ENCODE measurements at regions not wholly inside any gene's neighbourhood (a gene's known extent, or its start where the extent isn't known, plus 50 kb on each side); places are given as distances from the start of the nearest gene placed in this dataset.

- ChIA-PET CTCF (no interaction called here), POLR2A (no interaction called here)
- no peak for DNase-seq (ENCODE audit: extremely low spot score)
- TF ChIP-seq SUZ12 (IDR thresholded peaks at IDR 0.05) (no peak), L3MBTL2 (conservative IDR thresholded peaks at IDR 0.05) (no peak), ZNF384 (IDR thresholded peaks at IDR 0.05) (no peak), LEF1 (IDR thresholded peaks at IDR 0.05; ENCODE audit: borderline replicate concordance) (no peak)
Observed at GRCh38 chr5:117877731-117878130, 1110.6 kb downstream of the DTWD2 start.

DNA sequence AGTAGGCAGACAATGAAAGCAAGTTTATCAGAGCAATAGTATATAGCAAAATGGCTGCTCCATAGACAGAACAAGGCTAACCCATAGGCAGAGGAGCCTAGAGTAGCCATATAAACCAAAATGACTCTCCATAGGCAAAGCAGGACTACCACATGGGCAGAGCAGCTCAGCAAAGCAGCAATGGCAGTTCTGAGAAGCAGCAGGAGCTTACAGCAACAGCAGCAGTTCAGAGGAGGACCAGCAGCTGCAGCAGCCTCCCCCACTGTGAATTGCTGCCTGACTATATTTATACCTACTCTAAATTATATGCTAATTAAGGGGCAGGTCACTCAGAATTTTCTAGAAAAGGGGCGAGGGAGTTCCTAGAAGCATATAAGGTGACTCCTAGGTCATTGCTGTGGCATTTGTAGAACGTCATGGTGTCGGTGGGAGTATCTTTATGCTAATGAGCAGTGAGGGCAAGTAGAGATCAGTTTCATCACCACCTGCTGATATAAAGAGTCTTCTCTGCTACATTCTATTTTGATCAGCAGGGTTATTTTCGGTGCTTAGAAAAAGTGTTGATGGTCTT is 1115.5 kb downstream of the DTWD2 start:
- peak; percentile 5 for DNase-seq (ENCODE audit: extremely low spot score)
- CTCF ChIA-PET = no interaction called here
- POLR2A ChIA-PET = no interaction called here
- TF ChIP-seq NFRKB (IDR thresholded peaks at IDR 0.05) = no peak
- TF ChIP-seq LEF1 (IDR thresholded peaks at IDR 0.05; ENCODE audit: borderline replicate concordance) = no peak
- no peak for TF ChIP-seq FOXA1 (IDR thresholded peaks at IDR 0.05)

DNA sequence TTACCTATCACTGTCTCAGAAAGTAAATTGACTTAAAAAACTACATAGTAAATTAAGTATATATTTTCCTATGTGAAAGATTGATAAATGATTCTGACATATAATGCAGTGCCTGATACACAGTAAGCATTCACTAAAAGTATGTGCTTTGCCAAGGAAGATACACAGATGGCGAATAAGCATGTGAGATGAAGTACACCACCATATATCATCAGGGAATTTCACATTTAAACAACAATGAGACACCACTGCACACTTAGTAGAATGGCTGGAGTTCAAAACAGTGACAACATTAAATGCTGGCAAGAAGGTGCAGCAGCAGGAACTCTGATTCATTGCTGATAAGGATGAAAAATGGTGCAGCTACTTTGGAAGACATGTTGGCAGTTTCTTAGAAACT is 1118.8 kb downstream of the DTWD2 start:
- DNase-seq (ENCODE audit: extremely low spot score) = no peak
- no peak for TF ChIP-seq FOXM1 (IDR thresholded peaks at IDR 0.05; ENCODE audit: borderline replicate concordance)
- TF ChIP-seq LEF1 (IDR thresholded peaks at IDR 0.05; ENCODE audit: borderline replicate concordance) = no peak
- no peak for TF ChIP-seq ELF4 (IDR thresholded peaks at IDR 0.05)
- TF ChIP-seq ZNF384 (IDR thresholded peaks at IDR 0.05) = no peak
- no peak for TF ChIP-seq BHLHE40 (IDR thresholded peaks at IDR 0.05; ENCODE audit: borderline replicate concordance)
- no peak for TF ChIP-seq SP1 (IDR thresholded peaks at IDR 0.05)
- no peak for TF ChIP-seq FOXK2 (IDR thresholded peaks at IDR 0.05)
- no peak for TF ChIP-seq ARNT (IDR thresholded peaks at IDR 0.05)
- POLR2A ChIA-PET = no interaction called here
- CTCF ChIA-PET = no interaction called here

- ChIA-PET CTCF (no interaction called here), POLR2A (no interaction called here)
- TF ChIP-seq NFRKB (IDR thresholded peaks at IDR 0.05) (no peak), SP1 (IDR thresholded peaks at IDR 0.05) (no peak), CTBP1 (IDR thresholded peaks at IDR 0.05; ENCODE audit: borderline replicate concordance) (no peak), ELF4 (IDR thresholded peaks at IDR 0.05) (no peak), BHLHE40 (IDR thresholded peaks at IDR 0.05; ENCODE audit: borderline replicate concordance) (no peak), SUZ12 (IDR thresholded peaks at IDR 0.05) (no peak), LEF1 (IDR thresholded peaks at IDR 0.05; ENCODE audit: borderline replicate concordance) (no peak), ARNT (IDR thresholded peaks at IDR 0.05) (no peak), FOXM1 (IDR thresholded peaks at IDR 0.05; ENCODE audit: borderline replicate concordance) (no peak), TARDBP (IDR thresholded peaks at IDR 0.05) (no peak), L3MBTL2 (conservative IDR thresholded peaks at IDR 0.05) (no peak), FOXK2 (IDR thresholded peaks at IDR 0.05) (no peak)
- no peak for DNase-seq (ENCODE audit: extremely low spot score)
Observed at GRCh38 chr5:117863586-117864296, 1124.6 kb downstream of the DTWD2 start.

- TF ChIP-seq FOXA1 (IDR thresholded peaks at IDR 0.05) = no peak
- TF ChIP-seq TARDBP (IDR thresholded peaks at IDR 0.05) = no peak
- no peak for TF ChIP-seq SP1 (IDR thresholded peaks at IDR 0.05)
- TF ChIP-seq FOXM1 (IDR thresholded peaks at IDR 0.05; ENCODE audit: borderline replicate concordance) = no peak
- TF ChIP-seq SUZ12 (IDR thresholded peaks at IDR 0.05) = no peak
- no peak for TF ChIP-seq ELF4 (IDR thresholded peaks at IDR 0.05)
- no peak for TF ChIP-seq ARNT (IDR thresholded peaks at IDR 0.05)
- TF ChIP-seq L3MBTL2 (conservative IDR thresholded peaks at IDR 0.05) = no peak
- no peak for TF ChIP-seq LEF1 (IDR thresholded peaks at IDR 0.05; ENCODE audit: borderline replicate concordance)
- TF ChIP-seq HDGF (IDR thresholded peaks at IDR 0.05; ENCODE audit: borderline replicate concordance) = no peak
- TF ChIP-seq ZNF384 (IDR thresholded peaks at IDR 0.05) = no peak
- no peak for DNase-seq (ENCODE audit: extremely low spot score)
- ChIA-PET CTCF (no interaction called here), POLR2A (no interaction called here)
Observed at GRCh38 chr5:117860550-117860949, 1127.8 kb downstream of the DTWD2 start.

- DNase-seq (ENCODE audit: extremely low spot score) = no peak
- CTCF ChIA-PET = no interaction called here
- POLR2A ChIA-PET = no interaction called here
- TF ChIP-seq HDGF (IDR thresholded peaks at IDR 0.05; ENCODE audit: borderline replicate concordance) = no peak
Observed at GRCh38 chr5:117859176-117859575, 1129.2 kb downstream of the DTWD2 start.

DNA sequence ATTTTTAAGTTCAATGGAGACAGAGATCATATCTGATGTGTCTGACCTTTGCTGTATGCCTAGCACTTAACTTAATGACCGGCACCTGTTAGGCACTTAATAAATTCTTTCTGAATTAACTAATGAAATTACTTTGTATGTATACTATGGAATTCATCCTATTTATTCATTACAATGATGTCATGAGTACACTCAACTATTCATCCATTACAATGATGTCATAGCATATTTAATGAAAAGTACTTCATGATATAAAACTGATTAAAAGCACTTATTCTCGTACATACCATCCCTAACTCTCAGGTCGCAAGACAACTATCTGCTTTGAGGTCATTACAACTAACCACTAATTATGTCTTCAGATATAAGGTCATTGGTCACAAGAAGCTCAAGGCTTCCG is 1131.6 kb downstream of the DTWD2 start:
- TF ChIP-seq ZNF384 (IDR thresholded peaks at IDR 0.05) (no peak), L3MBTL2 (conservative IDR thresholded peaks at IDR 0.05) (no peak), CTBP1 (IDR thresholded peaks at IDR 0.05; ENCODE audit: borderline replicate concordance) (no peak), FOXK2 (IDR thresholded peaks at IDR 0.05) (no peak), FOXM1 (IDR thresholded peaks at IDR 0.05; ENCODE audit: borderline replicate concordance) (no peak), NFRKB (IDR thresholded peaks at IDR 0.05) (no peak), ELF4 (IDR thresholded peaks at IDR 0.05) (no peak), PKNOX1 (IDR thresholded peaks at IDR 0.05) (no peak), TARDBP (IDR thresholded peaks at IDR 0.05) (no peak), SUZ12 (IDR thresholded peaks at IDR 0.05) (no peak), BHLHE40 (IDR thresholded peaks at IDR 0.05; ENCODE audit: borderline replicate concordance) (no peak), ARNT (IDR thresholded peaks at IDR 0.05) (no peak), HDGF (IDR thresholded peaks at IDR 0.05; ENCODE audit: borderline replicate concordance) (no peak), SP1 (IDR thresholded peaks at IDR 0.05) (no peak), FOXA1 (IDR thresholded peaks at IDR 0.05) (no peak), LEF1 (IDR thresholded peaks at IDR 0.05; ENCODE audit: borderline replicate concordance) (no peak)
- DNase-seq (ENCODE audit: extremely low spot score) = no peak
- CTCF ChIA-PET = no interaction called here
- POLR2A ChIA-PET = no interaction called here

DNA sequence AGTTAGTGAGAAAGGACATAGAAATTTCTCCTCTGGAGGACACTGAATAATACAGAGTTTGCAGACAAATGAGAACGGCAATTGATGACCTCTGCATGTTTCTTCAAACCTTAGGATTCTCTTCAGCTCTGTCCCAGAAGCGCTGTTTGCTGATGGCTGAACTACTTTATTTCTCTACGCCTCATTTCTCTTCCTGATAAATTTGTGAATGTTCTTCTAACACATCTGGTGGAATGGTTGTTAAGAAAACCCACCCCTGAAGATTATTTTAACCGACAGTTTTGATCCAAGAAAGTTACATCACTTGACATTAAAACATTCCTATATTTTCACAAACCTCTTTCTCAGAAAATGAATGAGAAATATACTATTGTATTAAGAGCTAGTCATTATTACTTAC is 1150.6 kb downstream of the DTWD2 start:
- no peak for TF ChIP-seq PKNOX1 (IDR thresholded peaks at IDR 0.05)
- no peak for TF ChIP-seq L3MBTL2 (conservative IDR thresholded peaks at IDR 0.05)
- no peak for TF ChIP-seq BHLHE40 (IDR thresholded peaks at IDR 0.05; ENCODE audit: borderline replicate concordance)
- TF ChIP-seq HDGF (IDR thresholded peaks at IDR 0.05; ENCODE audit: borderline replicate concordance) = no peak
- no peak for TF ChIP-seq TARDBP (IDR thresholded peaks at IDR 0.05)
- TF ChIP-seq NFRKB (IDR thresholded peaks at IDR 0.05) = no peak
- no peak for TF ChIP-seq LEF1 (IDR thresholded peaks at IDR 0.05; ENCODE audit: borderline replicate concordance)
- TF ChIP-seq SP1 (IDR thresholded peaks at IDR 0.05) = no peak
- TF ChIP-seq ZNF384 (IDR thresholded peaks at IDR 0.05) = no peak
- no peak for TF ChIP-seq ELF4 (IDR thresholded peaks at IDR 0.05)
- no peak for TF ChIP-seq FOXM1 (IDR thresholded peaks at IDR 0.05; ENCODE audit: borderline replicate concordance)
- no peak for TF ChIP-seq SUZ12 (IDR thresholded peaks at IDR 0.05)
- no peak for TF ChIP-seq FOXA1 (IDR thresholded peaks at IDR 0.05)
- TF ChIP-seq FOXK2 (IDR thresholded peaks at IDR 0.05) = no peak
- no peak for TF ChIP-seq CTBP1 (IDR thresholded peaks at IDR 0.05; ENCODE audit: borderline replicate concordance)
- ChIA-PET POLR2A (no interaction called here), CTCF (no interaction called here)
- DNase-seq (ENCODE audit: extremely low spot score) = no peak

All from HEK293T (cell line).